Lung microvascular endothelial cell (primary cell): ENCODE measurements at regions not wholly inside any gene's neighbourhood (a gene's known extent, or its start where the extent isn't known, plus 50 kb on each side); places are given as distances from the start of the nearest gene placed in this dataset.

Source experiments
- DNase-seq, 2 donors: peaks; one replicate each; pipeline versions ENCODE4 v3.0.0 to v3.0.0-alpha.2; 2010; ENCODE audit warnings: low read depth in 2 of 2

DNA sequence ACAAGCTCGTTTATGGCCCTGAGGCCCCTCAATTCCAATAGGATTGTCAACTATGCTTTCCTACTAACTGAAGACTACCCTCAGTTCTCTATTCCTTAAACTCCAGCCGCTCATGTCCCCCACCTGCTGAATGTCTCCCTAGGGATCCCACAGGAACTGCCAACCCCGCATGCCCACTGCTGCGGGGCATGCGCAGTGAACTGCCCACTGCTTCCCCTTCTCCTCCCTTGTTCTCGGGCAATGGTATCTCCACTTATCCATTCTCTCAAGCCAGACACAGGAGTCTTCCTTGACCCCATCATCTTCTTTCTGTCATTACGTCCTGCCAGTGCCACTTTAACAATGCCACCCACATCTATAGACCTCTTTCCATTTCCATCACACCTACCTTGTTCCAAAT lies 90.0 kb downstream of the FGF18 start:
- DNase-seq = no peak

GRCh38 chr5:171512397-171512796 lies 93.0 kb downstream of the FGF18 start:
- no peak for DNase-seq

GRCh38 chr5:171513591-171513990 lies 94.1 kb downstream of the FGF18 start:
- no peak for DNase-seq

- DNase-seq = no peak
Observed at GRCh38 chr5:171518916-171519315, 99.5 kb downstream of the FGF18 start.

DNA sequence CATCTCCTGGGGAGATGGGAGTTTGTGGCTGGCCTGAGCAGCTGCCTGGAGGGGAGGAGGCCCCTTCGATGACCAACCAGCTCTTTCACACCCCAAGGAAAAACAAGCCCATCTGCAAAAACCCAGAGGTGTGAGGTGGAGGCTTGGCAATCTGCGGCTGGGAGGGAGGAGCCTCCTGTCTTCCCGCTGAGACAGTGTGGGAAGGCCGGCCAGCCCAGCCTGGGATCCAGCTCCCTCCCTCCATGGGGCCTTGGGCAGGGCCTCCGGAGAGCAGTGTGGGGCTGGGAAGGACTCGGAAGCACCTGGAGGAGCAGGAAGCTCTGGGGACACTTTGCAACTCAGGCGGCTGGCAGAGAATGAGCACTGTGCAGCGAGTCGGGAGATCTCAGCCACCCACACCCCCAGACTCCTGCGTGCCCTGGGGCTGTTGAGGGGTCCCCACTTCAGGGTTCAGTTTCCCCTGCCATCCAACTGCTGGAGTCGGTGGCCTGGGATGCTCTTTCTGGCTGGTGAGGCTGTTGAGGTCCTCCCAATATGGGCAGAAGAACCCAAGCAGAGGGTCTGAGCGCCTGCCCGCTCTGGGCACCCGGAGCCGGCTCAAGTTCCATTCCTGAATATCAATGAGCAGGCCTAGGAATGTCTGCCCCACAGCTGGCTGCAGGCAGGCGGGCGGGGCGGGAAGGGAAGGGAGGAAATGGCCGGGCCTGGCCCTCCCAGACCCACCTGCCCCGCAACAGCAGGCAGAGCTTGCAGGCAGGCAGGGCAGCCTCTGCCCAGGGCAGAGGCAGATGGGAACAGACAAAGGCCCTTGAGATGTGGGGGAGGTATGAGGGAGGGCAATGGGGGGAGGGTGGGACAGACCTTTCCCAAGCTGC lies 101.1 kb downstream of the FGF18 start:
- DNase-seq = peak; percentile 7 to 53

DNA sequence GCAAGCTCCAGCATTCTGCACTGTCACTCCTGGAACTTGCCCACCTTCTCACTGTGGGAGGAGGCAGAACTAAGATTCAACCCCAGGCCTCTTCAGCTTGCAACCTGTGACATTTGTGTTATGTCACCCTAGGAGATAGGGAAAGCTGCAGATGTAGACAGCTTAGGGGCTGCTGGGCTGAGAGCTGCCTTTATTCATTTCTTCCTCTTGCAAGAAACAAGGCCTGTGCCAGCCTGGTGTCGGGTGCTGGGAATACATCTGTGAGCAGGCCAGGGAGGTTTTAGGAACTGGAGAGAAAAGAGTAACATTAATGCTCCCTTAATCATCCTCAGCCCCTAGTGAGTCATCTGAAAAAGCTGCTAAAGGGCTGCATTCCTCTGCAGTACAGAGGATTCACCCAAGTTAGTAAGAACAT lies 101.8 kb downstream of the FGF18 start:
- peak in 1 of 2 donors; percentile 70 for DNase-seq

DNA sequence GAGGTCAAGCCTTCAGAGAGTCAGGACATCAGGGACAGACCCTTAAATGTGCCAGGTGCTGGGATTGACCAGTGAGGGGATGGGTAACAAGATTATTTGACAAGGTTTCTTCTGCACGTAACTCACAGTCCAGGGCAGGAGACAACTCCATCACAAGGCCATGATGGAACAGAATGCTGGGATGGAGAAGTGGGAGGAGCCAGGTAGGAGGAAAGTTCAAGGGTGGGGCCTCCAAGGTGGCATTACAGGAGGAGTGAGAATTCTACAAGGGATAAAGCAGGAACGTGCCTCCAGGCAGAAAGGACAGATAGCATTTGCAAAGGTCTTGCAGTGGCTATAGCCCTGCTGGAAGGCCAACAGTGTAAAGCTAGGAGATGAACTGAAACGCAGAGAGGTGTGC lies 102.2 kb downstream of the FGF18 start:
- no peak for DNase-seq

DNA sequence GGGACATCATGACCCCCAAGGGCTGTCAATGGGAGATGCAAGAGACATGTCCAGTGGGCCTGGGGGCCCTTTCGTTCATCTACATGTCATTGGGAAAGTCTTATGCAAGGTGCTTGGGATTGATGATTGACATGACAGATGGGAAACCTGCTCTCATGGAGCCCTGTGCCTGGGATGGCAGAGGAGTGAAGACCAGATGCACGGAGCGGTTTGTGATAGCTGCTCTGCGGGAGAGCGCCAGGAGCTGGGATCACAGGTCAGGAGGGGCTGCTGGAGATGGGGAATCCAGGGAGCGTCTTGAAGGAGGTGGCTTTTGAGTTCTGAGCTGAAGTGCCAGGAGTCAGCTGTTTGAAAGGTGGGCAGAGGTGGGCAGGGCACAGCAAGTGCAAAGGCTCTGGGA lies 104.3 kb downstream of the FGF18 start:
- DNase-seq = no peak

DNA sequence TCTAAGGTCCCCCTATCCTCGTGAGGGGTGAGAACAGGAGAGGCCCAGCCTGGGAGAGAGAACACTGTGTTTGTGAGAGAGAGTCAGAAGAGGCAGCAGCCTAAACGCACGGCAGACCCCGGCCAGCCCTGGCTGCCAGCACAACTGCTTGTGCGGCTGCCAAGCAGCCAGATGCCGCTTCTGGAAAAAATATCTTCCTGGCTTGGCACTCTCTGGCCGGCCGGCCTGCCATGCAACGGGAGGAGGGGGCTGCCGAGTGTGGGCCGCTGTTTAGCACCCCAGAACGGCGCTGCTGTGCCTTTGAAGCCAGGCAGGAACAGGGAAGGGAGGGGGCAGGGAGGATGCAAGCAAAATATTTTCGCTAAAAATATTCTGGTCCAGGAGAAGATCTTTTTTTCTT lies 105.0 kb downstream of the FGF18 start:
- no peak for DNase-seq

DNA sequence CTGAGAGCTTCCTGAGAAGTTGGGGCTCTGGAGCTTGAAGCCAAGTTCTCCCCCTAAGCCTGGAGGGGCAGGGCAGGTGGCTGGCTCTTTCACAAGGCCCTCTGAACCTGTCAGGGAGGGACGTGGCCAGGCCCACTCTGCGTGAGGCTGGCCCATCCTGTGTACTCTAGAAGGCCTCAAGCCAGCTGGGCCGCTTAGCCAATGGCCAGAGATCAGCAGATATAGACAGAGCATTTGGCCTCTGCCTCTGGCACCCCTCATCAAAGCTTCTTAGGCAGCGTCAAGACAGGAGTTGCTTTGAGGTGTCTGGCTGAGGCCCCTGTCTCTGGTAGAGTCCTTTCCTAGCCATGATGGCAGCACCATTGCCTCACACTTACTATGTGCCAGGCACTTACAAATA lies 105.6 kb downstream of the FGF18 start:
- no peak for DNase-seq

DNA sequence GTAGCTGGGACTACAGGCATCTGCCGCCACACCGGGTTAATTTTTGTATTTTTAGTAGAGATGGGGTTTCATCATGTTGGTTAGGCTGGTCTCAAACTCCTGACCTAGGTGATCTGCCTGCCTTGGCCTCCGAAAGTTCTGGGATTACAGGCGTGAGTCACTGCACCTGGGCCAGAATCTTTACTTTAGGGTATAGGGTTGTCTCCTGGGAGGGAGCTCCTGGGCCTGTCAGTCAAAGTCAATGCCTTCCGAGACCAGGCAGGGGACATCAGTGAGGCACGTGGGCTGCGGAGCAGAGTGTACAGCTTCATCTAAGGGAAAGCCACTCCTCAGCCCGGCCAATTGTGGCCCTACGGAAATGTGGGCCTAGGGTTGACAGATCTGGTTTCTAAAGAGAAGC lies 108.6 kb downstream of the FGF18 start:
- DNase-seq = no peak

- DNase-seq = no peak
Observed at GRCh38 chr5:171528865-171529614, 109.6 kb downstream of the FGF18 start.

GRCh38 chr5:171531638-171532037 lies 112.2 kb downstream of the FGF18 start:
- peak in 1 of 2 donors; percentile 23 for DNase-seq

DNA sequence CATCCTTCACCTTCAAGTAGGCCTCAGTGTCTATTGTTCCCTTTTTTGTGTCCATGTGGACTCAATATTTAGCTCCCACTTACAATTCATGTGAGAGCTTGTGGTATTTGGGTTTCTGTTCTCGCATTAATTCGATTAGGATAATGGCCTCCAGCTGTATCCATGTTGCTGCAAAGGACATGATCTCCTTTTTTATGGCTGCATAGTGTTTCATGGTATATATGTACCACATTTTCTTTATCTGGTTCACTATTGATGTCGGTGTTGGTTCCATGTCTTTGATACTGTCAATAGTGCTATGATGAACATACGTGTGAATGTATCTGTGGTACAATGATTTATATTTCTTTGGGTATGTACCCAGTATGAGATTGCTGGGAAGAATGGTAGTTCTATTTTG lies 113.7 kb downstream of the FGF18 start:
- DNase-seq = no peak

DNA sequence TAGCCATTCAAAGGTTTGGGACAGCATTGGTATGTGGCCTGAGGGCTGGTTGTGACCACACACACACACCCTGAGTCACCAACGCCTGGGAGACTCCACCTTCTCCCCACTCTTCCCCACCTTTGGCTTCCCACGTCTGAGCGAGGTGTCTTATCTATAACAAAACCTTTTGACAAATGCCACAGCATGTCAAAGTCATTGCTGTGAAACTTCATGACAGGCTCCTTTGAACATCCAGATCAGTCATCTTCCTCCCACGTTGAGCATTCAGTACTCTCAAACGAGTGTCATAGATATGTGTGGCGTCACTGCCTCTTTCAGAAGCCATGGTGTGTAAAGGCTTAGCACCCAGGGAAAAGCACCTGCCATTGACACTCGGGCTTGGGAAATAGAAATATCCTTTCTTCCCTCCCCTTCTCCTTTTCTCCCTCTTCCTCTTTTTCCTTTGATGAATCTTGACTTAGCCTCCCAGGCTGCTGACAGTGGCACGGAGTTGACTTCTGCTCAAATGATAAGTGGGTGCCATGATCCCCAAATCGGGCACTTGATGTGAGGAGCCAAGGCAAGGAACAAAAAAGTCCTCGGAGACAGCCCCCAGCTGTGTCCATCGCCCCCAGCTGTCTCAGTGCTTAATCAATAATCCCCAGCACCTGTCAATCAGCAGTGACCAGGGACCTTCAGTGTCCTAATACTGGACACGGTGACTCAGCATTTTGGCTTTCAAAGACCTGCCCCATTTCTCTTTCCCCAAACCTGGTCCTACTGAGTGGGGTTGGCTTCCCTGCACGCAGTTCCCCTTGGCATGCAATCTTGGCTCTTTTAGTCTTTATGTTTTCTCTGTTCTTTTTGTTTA lies 114.8 kb downstream of the FGF18 start:
- DNase-seq = no peak

- no peak for DNase-seq
Observed at GRCh38 chr5:171535162-171535561, 115.7 kb downstream of the FGF18 start.

- no peak for DNase-seq
Observed at GRCh38 chr5:171537070-171537849, 117.8 kb downstream of the FGF18 start.

DNA sequence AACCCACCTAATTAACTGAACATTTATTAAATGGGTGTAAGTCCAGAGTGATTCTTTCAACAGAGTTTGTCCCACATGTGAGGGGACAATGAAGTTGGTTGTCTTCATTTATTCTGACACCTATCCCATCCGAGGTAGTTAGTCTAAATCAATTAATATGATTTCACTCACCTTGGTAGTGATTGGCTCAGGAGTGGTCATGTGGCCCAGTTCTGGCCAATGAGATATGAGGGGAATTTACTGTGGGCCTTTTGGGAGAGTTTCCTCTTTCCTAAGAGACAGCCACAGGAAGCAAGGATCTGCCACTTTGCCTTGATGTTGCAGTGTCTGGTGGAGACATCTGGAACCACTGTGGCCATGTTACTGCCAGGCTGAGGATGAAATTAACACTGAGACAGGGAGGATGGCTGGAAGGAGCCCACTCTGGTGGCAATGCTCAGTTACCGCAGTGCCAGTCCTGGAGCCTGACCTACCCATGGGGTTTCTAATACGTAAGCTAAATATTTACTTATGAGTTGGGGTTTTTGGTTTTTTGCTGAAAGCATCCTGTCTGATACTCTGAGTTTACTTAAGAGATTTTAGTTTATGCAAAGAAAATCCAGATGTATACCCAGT lies 118.6 kb downstream of the FGF18 start:
- DNase-seq = no peak

- no peak for DNase-seq
Observed at GRCh38 chr5:171538681-171539080, 119.2 kb downstream of the FGF18 start.

GRCh38 chr5:171540865-171541264 lies 121.4 kb downstream of the FGF18 start:
- no peak for DNase-seq

DNA sequence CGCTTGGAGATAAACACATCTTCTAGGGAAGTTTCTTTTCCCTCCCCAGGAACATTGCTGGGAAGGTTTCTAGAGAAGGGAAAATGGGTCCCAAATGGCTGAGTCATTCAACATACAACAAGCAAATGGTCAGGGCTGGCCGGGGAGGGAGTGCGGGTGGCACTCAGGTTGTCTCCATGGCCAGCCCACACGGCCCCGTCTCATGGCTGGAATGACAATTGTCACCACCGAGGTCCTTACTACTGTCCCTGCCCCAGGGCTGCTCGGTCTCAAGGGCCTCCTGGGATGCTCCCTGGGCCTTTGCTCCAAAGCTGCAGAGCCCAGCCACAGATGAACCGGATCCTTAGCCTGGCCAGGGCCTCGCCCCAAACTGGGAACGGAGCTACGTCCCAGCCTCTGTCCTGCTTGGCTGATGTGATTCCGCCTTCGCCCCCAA lies 121.9 kb downstream of the FGF18 start:
- no peak for DNase-seq
